ENCODE measurements at regions not wholly inside any gene's neighbourhood (a gene's known extent, or its start where the extent isn't known, plus 50 kb on each side); places are given as distances from the start of the nearest gene placed in this dataset.

DNA sequence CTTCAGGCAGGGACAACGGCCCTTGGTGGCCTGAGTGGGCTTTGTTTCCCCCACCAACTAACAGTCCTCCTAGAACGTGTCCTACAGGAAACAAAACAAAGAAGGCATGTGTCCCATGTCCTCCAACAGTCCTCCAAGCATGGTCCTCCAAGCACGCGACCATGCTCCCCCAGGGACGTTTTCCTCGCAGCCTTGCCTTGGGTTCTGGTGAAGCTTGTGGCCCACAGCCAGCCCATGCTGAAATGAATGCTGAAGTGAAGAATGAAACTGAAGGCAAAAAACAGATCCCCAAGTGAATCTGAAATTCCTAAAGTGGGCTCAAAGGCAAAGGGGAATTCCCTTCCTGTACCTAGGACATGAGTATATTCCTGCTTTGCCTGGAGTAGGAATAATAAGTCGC, 176.6 kb downstream of the JCAD start:
- ATAC-seq = no peak
- no peaks in the 10 kb centered on the region for H3K27me3 ChIP-seq (ENCODE audit: low read length)
- CTCF ChIA-PET = no interaction called here

DNA sequence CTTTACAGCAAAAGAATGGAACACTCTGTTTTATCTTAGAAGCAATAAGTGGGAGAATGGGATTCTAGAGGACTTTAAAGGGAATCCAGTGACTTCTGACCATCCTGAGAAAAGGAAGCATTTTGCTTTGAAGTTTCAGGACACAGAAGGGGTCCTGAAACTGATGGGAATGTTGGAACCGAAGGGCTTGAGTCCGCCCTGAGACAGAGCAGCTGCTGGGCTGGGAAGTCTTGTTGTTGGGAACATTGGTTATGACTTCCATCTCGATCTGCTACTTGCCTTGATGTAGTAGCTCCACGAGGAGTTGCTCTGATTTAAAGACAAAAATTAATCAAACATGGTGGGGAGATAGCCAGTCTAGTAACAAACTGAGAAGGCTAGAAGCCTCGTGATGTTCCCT, 177.6 kb downstream of the JCAD start:
- no peak for ATAC-seq
- DNase-seq = no peak
- intact Hi-C loops (cut with micrococcal nuclease) = loop anchor here (2.0 kb wide), 1 partner anchor 41 kb away; no protein-coding TSS in a partner anchor
- Histone ChIP-seq H3K9ac (ENCODE audit: low read length) (no peak overlapping the region), H2AFZ (ENCODE audit: low read length) (no peak overlapping the region), H3K4me2 (ENCODE audit: low read length) (no peak overlapping the region), H3K36me3 (ENCODE audit: low read depth, low read length) (no peaks in the 10 kb centered on the region), H3K79me2 (ENCODE audit: low read length) (no peaks in the 10 kb centered on the region), H3K9me3 (ENCODE audit: low read length) (no peaks in the 10 kb centered on the region), H3K9me2 (replicated peaks; ENCODE audit: low read length) (no peaks in the 10 kb centered on the region), H3K27ac (ENCODE audit: low read length) (no peak overlapping the region), H4K20me1 (ENCODE audit: low read length) (no peaks in the 10 kb centered on the region), H3K4me1 (ENCODE audit: insufficient read depth, low read length) (no peaks in the 10 kb centered on the region), H3K27me3 (ENCODE audit: low read length) (no peaks in the 10 kb centered on the region), H3K4me3 (ENCODE audit: low read length) (no peak overlapping the region), H3F3A (ENCODE audit: low read length, unreplicated experiment) (no peaks in the 10 kb centered on the region)
- TF ChIP-seq, protein P1, sequence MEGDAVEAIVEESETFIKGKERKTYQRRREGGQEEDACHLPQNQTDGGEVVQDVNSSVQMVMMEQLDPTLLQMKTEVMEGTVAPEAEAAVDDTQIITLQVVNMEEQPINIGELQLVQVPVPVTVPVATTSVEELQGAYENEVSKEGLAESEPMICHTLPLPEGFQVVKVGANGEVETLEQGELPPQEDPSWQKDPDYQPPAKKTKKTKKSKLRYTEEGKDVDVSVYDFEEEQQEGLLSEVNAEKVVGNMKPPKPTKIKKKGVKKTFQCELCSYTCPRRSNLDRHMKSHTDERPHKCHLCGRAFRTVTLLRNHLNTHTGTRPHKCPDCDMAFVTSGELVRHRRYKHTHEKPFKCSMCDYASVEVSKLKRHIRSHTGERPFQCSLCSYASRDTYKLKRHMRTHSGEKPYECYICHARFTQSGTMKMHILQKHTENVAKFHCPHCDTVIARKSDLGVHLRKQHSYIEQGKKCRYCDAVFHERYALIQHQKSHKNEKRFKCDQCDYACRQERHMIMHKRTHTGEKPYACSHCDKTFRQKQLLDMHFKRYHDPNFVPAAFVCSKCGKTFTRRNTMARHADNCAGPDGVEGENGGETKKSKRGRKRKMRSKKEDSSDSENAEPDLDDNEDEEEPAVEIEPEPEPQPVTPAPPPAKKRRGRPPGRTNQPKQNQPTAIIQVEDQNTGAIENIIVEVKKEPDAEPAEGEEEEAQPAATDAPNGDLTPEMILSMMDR (conservative IDR thresholded peaks at IDR 0.05; ENCODE audit: low read depth, low read length) = no peak
- no peak for TF ChIP-seq EZH2 (IDR thresholded peaks at IDR 0.05; ENCODE audit: low read length, unreplicated experiment)
- TF ChIP-seq EZH2phosphoT487 (IDR thresholded peaks at IDR 0.05; ENCODE audit: borderline replicate concordance, low read length) = no peak
- CTCF ChIA-PET = no interaction called here
- POLR2A ChIA-PET (ENCODE audit: unreplicated experiment) = no interaction called here
- no TSS peak for BruUV-seq (replicated peaks)

More for the DNA sequence above, 176.6 kb downstream of the JCAD start:
- Histone ChIP-seq H3K9me2 (replicated peaks; ENCODE audit: low read length) (no peaks in the 10 kb centered on the region), H3K36me3 (ENCODE audit: low read depth, low read length) (no peaks in the 10 kb centered on the region), H3K4me1 (ENCODE audit: insufficient read depth, low read length) (no peaks in the 10 kb centered on the region), H3K79me2 (ENCODE audit: low read length) (no peaks in the 10 kb centered on the region), H3K9me3 (ENCODE audit: low read length) (no peaks in the 10 kb centered on the region), H3K27ac (ENCODE audit: low read length) (no peak overlapping the region), H3K9ac (ENCODE audit: low read length) (no peak overlapping the region), H2AFZ (ENCODE audit: low read length) (no peak overlapping the region), H3K4me2 (ENCODE audit: low read length) (no peak overlapping the region), H4K20me1 (ENCODE audit: low read length) (no peaks in the 10 kb centered on the region), H3K4me3 (ENCODE audit: low read length) (no peak overlapping the region), H3F3A (ENCODE audit: low read length, unreplicated experiment) (no peaks in the 10 kb centered on the region)
- TF ChIP-seq EZH2phosphoT487 (IDR thresholded peaks at IDR 0.05; ENCODE audit: borderline replicate concordance, low read length) (no peak), EZH2 (IDR thresholded peaks at IDR 0.05; ENCODE audit: low read length, unreplicated experiment) (no peak)
- TF ChIP-seq, protein P1 (conservative IDR thresholded peaks at IDR 0.05; ENCODE audit: low read depth, low read length) = no peak
- DNase-seq = no peak
- POLR2A ChIA-PET (ENCODE audit: unreplicated experiment) = no interaction called here
- BruUV-seq (replicated peaks) = no TSS peak
- intact Hi-C loops (cut with micrococcal nuclease) = loop anchor here (2.0 kb wide), 1 partner anchor 42 kb away; no protein-coding TSS in a partner anchor

DNA sequence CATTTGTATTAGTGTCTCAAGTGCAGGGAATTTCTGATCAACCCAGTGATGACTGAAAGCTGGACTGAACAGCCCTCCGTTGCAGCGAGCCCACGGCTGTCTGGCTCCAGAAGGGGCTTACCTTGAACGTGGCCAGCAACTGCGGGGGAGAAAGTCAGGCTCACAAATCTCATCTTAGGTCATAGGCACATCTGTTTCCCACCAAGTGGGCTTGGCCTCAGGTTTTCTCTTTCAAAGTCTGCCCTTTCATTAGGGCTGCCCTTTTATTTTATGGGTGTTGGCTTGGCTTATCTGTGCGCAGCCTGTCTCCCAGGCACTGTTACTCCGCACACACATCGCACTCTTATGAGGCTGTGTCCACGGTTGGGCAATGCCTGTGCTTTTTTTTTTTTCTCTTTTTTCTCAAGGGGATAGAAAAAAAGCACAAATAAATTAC, 178.0 kb downstream of the JCAD start:
- no peaks in the 10 kb centered on the region for H3K9me2 ChIP-seq (replicated peaks; ENCODE audit: low read length)
- H3K9ac ChIP-seq (ENCODE audit: low read length) = no peak overlapping the region
- no peak overlapping the region for H3K4me2 ChIP-seq (ENCODE audit: low read length)
- H3K4me1 ChIP-seq (ENCODE audit: insufficient read depth, low read length) = no peaks in the 10 kb centered on the region
- H3K27ac ChIP-seq (ENCODE audit: low read length) = no peak overlapping the region
- intact Hi-C loops (cut with micrococcal nuclease) = no loop called here
- no peak overlapping the region for H2AFZ ChIP-seq (ENCODE audit: low read length)
- ChIA-PET CTCF (no interaction called here), POLR2A (ENCODE audit: unreplicated experiment) (no interaction called here)
- no peaks in the 10 kb centered on the region for H3F3A ChIP-seq (ENCODE audit: low read length, unreplicated experiment)
- ATAC-seq = no peak
- DNase-seq = no peak
- no peaks in the 10 kb centered on the region for H3K9me3 ChIP-seq (ENCODE audit: low read length)
- H3K27me3 ChIP-seq (ENCODE audit: low read length) = no peaks in the 10 kb centered on the region
- H4K20me1 ChIP-seq (ENCODE audit: low read length) = no peaks in the 10 kb centered on the region
- TF ChIP-seq EZH2 (IDR thresholded peaks at IDR 0.05; ENCODE audit: low read length, unreplicated experiment) (no peak), EZH2phosphoT487 (IDR thresholded peaks at IDR 0.05; ENCODE audit: borderline replicate concordance, low read length) (no peak)
- TF ChIP-seq, protein P1 (conservative IDR thresholded peaks at IDR 0.05; ENCODE audit: low read depth, low read length) = no peak
- H3K4me3 ChIP-seq (ENCODE audit: low read length) = no peak overlapping the region
- no TSS peak for BruUV-seq (replicated peaks)
- no peaks in the 10 kb centered on the region for H3K36me3 ChIP-seq (ENCODE audit: low read depth, low read length)
- H3K79me2 ChIP-seq (ENCODE audit: low read length) = no peaks in the 10 kb centered on the region
